Natural killer cell treated with Interleukin-12 subunit alpha and Interleukin-12 subunit beta and Interleukin-15 and Interleukin-18, amount 100 ng/mL, for 72 hours (primary cell): ENCODE measurements at regions not wholly inside any gene's neighbourhood (a gene's known extent, or its start where the extent isn't known, plus 50 kb on each side); places are given as distances from the start of the nearest gene placed in this dataset.

Experiments
- ATAC-seq, 2 donors: fragments of 150-1000 bp; cut with Tn5 transposase in 1 of 2; sonication (Bioruptor Pico), chemical (Tn5 transposase) in 1 of 2; 2 replicates each; pipeline ENCODE4 v1.10.0; 2021
- DNase-seq: peaks from one replicate; pipeline ENCODE4 v3.0.0; 2022; ENCODE audit warnings: low spot score
- H3K27ac Mint-ChIP-seq, 2 donors: 1 replicate in 1 of 2; 2 replicates in 1 of 2; pipeline ENCODE4 v1.8.0; 2022; ENCODE audit warnings: mixed read lengths in 2 of 2, mild to moderate bottlenecking in 1 of 2, moderate library complexity in 1 of 2
- H3K27me3 Mint-ChIP-seq, 2 donors: 1 replicate in 1 of 2; 2 replicates in 1 of 2; pipeline ENCODE4 v1.8.0; 2022; ENCODE audit warnings: mixed read lengths in 2 of 2
- H3K36me3 Mint-ChIP-seq: one replicate; pipeline ENCODE4 v1.8.0; 2022; ENCODE audit warnings: mixed read lengths
- H3K4me1 Mint-ChIP-seq, 2 donors: 1 replicate in 1 of 2; 2 replicates in 1 of 2; pipeline ENCODE4 v1.8.0; 2022; ENCODE audit warnings: low read depth in 2 of 2, mixed read lengths in 2 of 2, mild to moderate bottlenecking in 1 of 2
- H3K4me3 Mint-ChIP-seq: one replicate; pipeline ENCODE4 v1.8.0; 2022; ENCODE audit warnings: mixed read lengths
- H3K9me3 Mint-ChIP-seq: 2 replicates; pipeline ENCODE4 v1.8.0; 2022; ENCODE audit warnings: mixed read lengths

DNA sequence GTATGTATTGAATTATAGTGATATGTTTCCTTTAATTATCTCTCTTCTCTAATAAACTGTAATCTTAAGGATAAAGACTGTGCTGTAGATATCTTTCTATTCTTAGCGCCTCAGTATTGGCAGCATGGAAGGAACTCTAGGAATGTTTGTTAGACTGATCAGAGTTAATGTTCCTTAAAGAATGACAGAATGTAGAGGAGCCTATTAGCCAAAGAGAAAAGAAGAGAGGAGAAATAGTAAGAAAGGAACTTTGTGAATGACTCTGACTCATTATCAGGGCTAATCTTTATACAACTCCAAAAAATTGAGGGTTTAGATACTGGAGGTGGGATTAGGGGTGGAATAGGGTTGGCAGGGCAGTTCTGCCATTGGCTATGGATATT is 59.0 kb upstream of the NUDT12 start:
- Mint-ChIP-seq H3K4me3 (no peak overlapping the region), H3K27me3 (no peaks in the 10 kb centered on the region), H3K4me1 (no peaks in the 10 kb centered on the region), H3K36me3 (no peaks in the 10 kb centered on the region), H3K27ac (no peak overlapping the region), H3K9me3 (peaks cover 4% of the 10 kb centered on the region)
- ATAC-seq (no peak), DNase-seq (no peak)

- H3K27ac Mint-ChIP-seq: no peak overlapping the region
- peaks cover 4% of the 10 kb centered on the region for H3K9me3 Mint-ChIP-seq
- no peaks in the 10 kb centered on the region for H3K4me1 Mint-ChIP-seq
- no peak for ATAC-seq
- H3K4me3 Mint-ChIP-seq: no peak overlapping the region
- DNase-seq: no peak
- no peaks in the 10 kb centered on the region for H3K27me3 Mint-ChIP-seq
- H3K36me3 Mint-ChIP-seq: no peaks in the 10 kb centered on the region
Observed at GRCh38 chr5:103620851-103621547, 58.4 kb upstream of the NUDT12 start.

GRCh38 chr5:103617913-103618312 is 55.3 kb upstream of the NUDT12 start:
- DNase-seq (no peak), ATAC-seq (no peak)
- Mint-ChIP-seq H3K27me3 (no peaks in the 10 kb centered on the region), H3K36me3 (no peaks in the 10 kb centered on the region), H3K4me1 (no peaks in the 10 kb centered on the region), H3K9me3 (no peaks in the 10 kb centered on the region), H3K4me3 (no peak overlapping the region), H3K27ac (no peak overlapping the region)

GRCh38 chr5:103617090-103617489 is 54.5 kb upstream of the NUDT12 start:
- no peak overlapping the region for H3K4me3 Mint-ChIP-seq
- DNase-seq (no peak), ATAC-seq (no peak)
- H3K36me3 Mint-ChIP-seq: no peaks in the 10 kb centered on the region
- no peaks in the 10 kb centered on the region for H3K4me1 Mint-ChIP-seq
- H3K27ac Mint-ChIP-seq: no peak overlapping the region
- H3K9me3 Mint-ChIP-seq: no peaks in the 10 kb centered on the region
- no peaks in the 10 kb centered on the region for H3K27me3 Mint-ChIP-seq

DNA sequence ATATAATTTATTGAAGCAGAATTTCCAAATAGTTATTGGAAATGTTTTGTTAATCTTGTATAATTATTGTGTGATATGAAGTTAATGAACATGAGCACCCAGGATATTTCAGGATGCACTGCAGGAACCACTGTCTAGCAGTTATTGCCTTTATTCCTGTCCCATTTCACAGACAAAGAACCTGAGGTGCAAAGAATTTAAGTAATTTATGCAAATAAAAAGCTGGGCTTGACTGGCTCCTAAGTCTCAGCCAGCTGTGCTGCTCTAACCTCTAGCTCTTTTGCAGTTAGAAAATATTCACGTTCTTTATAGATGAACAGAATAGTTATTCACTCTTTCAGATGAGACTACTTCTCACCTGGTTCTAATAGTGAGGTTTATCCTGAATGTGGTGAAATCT is 50.0 kb upstream of the NUDT12 start:
- DNase-seq: no peak

More for the DNA sequence above, 50.0 kb upstream of the NUDT12 start:
- peaks cover 5% of the 10 kb centered on the region for H3K9me3 Mint-ChIP-seq
- H3K27me3 Mint-ChIP-seq: no peaks in the 10 kb centered on the region
- H3K36me3 Mint-ChIP-seq: no peaks in the 10 kb centered on the region
- no peaks in the 10 kb centered on the region for H3K4me1 Mint-ChIP-seq
- H3K27ac Mint-ChIP-seq: no peak overlapping the region
- H3K4me3 Mint-ChIP-seq: no peak overlapping the region
- no peak for ATAC-seq
